ENCODE measurements at regions not wholly inside any gene's neighbourhood (a gene's known extent, or its start where the extent isn't known, plus 50 kb on each side); places are given as distances from the start of the nearest gene placed in this dataset.

GRCh38 chr13:69283301-69283700 lies 824.3 kb upstream of the ATXN8OS start:
- TF ChIP-seq CTCF (IDR thresholded peaks at IDR 0.05; ENCODE audit: low read length) (no peak), EZH2 (optimal IDR thresholded peaks at IDR 0.05; ENCODE audit: low read depth, low read length) (no peak)
